ENCODE measurements at regions not wholly inside any gene's neighbourhood (a gene's known extent, or its start where the extent isn't known, plus 50 kb on each side); places are given as distances from the start of the nearest gene placed in this dataset.

DNA sequence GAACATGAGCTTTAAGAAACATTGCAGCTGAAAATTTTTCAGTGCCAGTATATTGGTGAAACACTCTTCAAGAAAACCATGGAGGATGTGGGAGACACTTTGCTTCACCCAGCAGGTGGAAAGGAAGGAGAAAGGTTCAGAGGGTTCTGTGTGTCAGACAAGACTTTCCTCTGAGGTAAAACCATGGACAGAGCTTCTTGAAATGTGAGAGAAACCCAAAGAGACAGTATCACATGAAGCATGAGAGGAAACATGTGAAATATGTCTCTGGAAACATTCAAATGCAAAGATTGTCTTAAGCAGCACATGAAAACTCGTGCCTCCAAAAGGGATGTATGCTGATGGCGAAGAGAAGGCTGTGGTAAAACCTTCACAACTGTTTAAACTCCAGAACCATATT lies 368.9 kb upstream of the ST8SIA4 start:
- no peak for TF ChIP-seq BHLHE40 (IDR thresholded peaks at IDR 0.05; ENCODE audit: low read length)
- TF ChIP-seq ZNF510 (CRISPR knock-in tag; IDR thresholded peaks at IDR 0.05; ENCODE audit: low read depth): no peak
